ENCODE measurements at regions not wholly inside any gene's neighbourhood (a gene's known extent, or its start where the extent isn't known, plus 50 kb on each side); places are given as distances from the start of the nearest gene placed in this dataset.

DNA sequence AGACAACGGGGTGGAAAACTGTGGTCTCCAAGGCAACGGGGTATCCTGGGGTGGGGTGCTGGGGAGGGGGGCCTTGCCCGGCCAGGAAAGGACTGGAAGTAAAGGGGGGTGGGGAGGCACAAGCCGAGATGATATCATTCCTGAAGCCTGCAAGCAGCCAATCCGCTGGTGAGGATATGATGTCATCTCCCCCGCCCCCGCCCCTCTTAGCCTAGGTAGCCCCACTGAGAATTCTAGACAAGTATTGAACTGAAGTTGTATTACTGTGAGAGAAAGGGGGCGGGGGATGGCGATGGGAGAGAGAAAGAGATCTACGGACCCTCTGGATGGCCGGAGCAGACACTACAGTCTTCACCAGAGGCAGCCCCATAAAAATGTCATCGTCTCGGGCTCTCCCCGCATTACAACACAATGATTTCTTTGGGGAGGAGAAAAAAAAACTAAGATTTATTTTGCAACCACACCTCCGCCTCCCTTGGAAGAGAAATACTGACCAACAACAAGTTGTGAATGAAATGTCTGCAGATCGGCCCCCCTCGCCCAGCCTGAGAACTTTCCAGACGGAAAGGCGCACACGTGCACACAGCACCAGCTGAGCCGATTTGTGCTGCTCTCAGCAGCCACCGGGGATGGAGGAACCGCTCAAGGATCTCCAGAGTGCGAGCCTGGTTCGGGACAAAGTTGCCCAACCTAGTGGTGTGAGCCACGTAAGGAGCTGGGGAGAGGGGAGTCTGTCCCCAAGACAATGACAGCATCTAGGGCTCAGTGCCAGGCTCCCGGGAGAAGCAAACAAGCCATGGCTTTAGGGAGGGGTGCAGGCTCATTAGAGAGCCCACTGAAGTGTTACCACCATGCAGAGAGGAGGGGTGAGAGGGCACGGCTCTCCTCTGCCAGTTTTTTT, 222.1 kb downstream of the SOX9 start:
- TF ChIP-seq, protein P1, sequence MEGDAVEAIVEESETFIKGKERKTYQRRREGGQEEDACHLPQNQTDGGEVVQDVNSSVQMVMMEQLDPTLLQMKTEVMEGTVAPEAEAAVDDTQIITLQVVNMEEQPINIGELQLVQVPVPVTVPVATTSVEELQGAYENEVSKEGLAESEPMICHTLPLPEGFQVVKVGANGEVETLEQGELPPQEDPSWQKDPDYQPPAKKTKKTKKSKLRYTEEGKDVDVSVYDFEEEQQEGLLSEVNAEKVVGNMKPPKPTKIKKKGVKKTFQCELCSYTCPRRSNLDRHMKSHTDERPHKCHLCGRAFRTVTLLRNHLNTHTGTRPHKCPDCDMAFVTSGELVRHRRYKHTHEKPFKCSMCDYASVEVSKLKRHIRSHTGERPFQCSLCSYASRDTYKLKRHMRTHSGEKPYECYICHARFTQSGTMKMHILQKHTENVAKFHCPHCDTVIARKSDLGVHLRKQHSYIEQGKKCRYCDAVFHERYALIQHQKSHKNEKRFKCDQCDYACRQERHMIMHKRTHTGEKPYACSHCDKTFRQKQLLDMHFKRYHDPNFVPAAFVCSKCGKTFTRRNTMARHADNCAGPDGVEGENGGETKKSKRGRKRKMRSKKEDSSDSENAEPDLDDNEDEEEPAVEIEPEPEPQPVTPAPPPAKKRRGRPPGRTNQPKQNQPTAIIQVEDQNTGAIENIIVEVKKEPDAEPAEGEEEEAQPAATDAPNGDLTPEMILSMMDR (conservative IDR thresholded peaks at IDR 0.05; ENCODE audit: low read depth, low read length), result no peak
- DNase-seq (ENCODE audit: low read depth), result no peak
- H3K4me3 ChIP-seq (ENCODE audit: low read length), result no peak overlapping the region

DNA sequence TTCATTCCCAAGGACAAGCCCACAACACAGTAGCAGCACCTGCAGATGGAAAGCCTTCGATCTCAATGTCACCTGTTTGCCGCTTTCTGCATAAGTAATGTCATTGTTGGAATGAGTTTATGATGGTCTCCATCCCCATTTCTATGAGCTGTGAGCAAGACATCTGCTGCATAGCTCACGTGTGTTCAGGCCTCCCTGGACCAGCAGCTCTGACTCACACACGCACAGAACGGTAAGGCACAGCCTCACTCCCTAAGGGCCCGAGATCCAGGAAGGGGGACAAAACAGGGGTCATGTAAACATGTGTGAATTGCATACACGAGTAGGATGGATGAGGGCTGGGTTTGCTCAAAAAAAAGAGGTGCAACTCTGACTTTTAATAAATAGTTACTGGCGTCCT, 223.1 kb downstream of the SOX9 start:
- no peak for DNase-seq (ENCODE audit: low read depth)
- TF ChIP-seq, protein P1 (conservative IDR thresholded peaks at IDR 0.05; ENCODE audit: low read depth, low read length), result no peak
- no peak overlapping the region for H3K4me3 ChIP-seq (ENCODE audit: low read length)

DNA sequence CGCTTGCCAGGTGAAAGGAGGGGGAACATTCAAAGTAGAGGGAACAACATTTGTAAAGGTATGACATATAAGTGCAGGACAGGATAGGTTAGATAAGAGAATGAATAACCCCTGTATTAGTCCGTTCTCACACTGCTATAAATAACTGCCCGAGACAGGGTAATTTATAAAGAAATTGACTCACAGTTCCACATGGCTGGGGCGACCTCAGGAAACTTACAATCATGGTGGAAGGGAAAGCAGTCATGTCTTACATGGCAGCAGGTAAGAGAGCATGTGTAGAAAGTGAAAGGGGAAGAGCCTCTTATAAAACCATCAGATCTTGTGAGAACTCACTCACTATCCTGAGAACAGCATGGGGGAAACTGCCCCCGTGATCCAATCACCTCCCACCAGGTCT, 223.8 kb downstream of the SOX9 start:
- TF ChIP-seq, protein P1 (conservative IDR thresholded peaks at IDR 0.05; ENCODE audit: low read depth, low read length), result no peak
- no peak for DNase-seq (ENCODE audit: low read depth)
- H3K4me3 ChIP-seq (ENCODE audit: low read length), result no peak overlapping the region

DNA sequence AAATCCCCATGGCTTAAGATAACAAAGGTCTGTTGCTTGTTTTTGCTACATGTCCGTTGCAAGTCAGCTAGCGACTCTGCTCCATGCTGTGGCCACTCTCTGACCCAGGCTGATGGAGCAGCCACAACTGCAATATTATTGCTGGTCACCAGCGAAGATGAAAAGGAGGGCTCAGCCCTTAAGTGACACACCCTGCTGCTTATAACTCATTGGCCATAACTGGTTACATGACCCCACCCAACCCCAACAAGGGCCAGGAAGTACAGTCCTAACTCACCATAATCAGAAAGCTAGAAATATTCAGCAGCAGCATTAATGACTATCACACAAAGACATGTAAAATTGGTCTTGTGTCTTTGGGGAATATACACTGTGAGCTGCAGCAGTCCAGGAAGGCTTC, 224.3 kb downstream of the SOX9 start:
- no peak overlapping the region for H3K4me3 ChIP-seq (ENCODE audit: low read length)
- DNase-seq (ENCODE audit: low read depth), result no peak
- TF ChIP-seq, protein P1 (conservative IDR thresholded peaks at IDR 0.05; ENCODE audit: low read depth, low read length), result no peak

DNA sequence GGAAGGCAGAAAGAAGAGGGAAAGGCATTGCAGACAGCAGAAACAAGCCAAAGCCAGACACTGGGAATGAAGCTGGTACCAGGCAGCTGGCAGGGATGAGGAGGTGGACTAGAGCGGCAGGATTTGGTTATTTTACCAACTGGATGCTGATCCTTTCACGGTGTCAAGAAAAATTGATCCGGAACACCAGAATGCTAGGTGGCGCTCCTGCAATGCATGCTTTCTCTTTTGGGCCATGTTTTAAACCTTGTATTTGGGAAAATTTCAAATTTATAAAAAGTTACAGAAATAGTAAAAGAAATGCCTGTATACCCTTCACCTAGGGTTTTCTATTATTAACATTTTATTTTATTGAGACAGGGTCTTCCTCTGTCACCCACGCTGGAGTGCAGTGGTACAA, 224.7 kb downstream of the SOX9 start:
- TF ChIP-seq, protein P1 (conservative IDR thresholded peaks at IDR 0.05; ENCODE audit: low read depth, low read length), result no peak
- no peak for DNase-seq (ENCODE audit: low read depth)
- no peak overlapping the region for H3K4me3 ChIP-seq (ENCODE audit: low read length)

DNA sequence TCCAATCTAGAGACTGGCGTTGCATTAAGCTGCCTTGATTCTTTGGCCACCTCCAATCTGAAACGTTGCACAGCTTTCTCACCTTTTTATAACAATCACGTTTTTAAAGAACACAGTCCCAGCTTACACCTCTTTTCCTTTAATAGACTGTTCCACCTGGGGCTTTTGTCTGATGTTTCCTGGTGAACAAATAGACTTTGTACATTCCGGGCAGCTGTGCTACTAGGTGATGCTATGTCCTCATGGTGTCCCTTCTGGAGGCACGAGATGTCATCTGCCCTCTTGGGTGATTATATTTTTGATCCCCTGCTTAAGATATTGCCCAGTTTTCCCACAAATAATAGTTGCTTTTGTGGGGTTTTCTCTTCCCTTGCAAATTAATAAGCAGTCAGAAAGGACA, 225.5 kb downstream of the SOX9 start:
- no peak for DNase-seq (ENCODE audit: low read depth)
- TF ChIP-seq, protein P1 (conservative IDR thresholded peaks at IDR 0.05; ENCODE audit: low read depth, low read length), result no peak

DNA sequence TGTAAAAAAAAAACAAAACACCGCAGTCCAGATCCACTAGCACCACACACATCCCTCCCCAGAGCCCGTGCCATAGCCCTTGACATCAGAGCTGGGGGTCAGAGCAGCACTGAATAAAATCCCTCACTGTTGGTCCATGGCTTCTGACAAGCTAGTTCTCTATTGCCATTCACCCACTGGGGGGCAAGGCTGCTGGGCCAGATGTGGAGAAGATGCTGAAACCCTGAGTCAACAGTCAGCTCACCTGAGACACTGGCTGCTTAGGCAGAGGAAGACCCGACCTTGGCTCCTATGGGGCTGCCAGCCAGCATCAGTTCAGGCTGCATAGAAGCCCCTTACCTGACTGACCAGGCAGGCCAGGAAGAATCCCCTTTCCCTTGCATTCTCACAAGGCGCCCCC, 228.2 kb downstream of the SOX9 start:
- no peak overlapping the region for H3K4me3 ChIP-seq (ENCODE audit: low read length)
- TF ChIP-seq, protein P1 (conservative IDR thresholded peaks at IDR 0.05; ENCODE audit: low read depth, low read length), result no peak
- DNase-seq (ENCODE audit: low read depth), result no peak

More for the DNA sequence above, 225.5 kb downstream of the SOX9 start:
- no peak overlapping the region for H3K4me3 ChIP-seq (ENCODE audit: low read length)
